Retinal pigment epithelial cell (primary cell): ENCODE measurements at regions not wholly inside any gene's neighbourhood (a gene's known extent, or its start where the extent isn't known, plus 50 kb on each side); places are given as distances from the start of the nearest gene placed in this dataset.

ENCODE experiments used
- DNase-seq: peaks from one replicate; pipeline ENCODE4 v3.0.0-alpha.2; 2010; ENCODE audit warnings: low read depth
- H3K4me3 ChIP-seq: 2 replicates; pipeline ENCODE4 v1.5.1; 2011; ENCODE audit warnings: mild to moderate bottlenecking, low read length, control low read depth, moderate library complexity
- CTCF ChIP-seq: conservative IDR thresholded peaks from 2 replicates; pipeline ENCODE4 v1.5.1; 2011; ENCODE audit warnings: low read depth, low read length, control low read depth, inconsistent platforms

- DNase-seq, result no peak
- H3K4me3 ChIP-seq, result no peak overlapping the region
- TF ChIP-seq CTCF, result no peak
Measured at GRCh38 chr7:155995183-155995612, 182.9 kb upstream of the SHH start.

- H3K4me3 ChIP-seq, result no peak overlapping the region
- DNase-seq, result no peak
- no peak for TF ChIP-seq CTCF
Measured at GRCh38 chr7:155994279-155994811, 182.1 kb upstream of the SHH start.

GRCh38 chr7:155993420-155994278 lies 181.4 kb upstream of the SHH start:
- DNase-seq, result no peak
- no peak for TF ChIP-seq CTCF
- H3K4me3 ChIP-seq, result no peak overlapping the region

- DNase-seq, result no peak
- H3K4me3 ChIP-seq, result no peak overlapping the region
- no peak for TF ChIP-seq CTCF
Measured at GRCh38 chr7:155992974-155993373, 180.7 kb upstream of the SHH start.

- no peak for TF ChIP-seq CTCF
- no peak overlapping the region for H3K4me3 ChIP-seq
- DNase-seq, result no peak
Measured at GRCh38 chr7:155992538-155992937, 180.3 kb upstream of the SHH start.

GRCh38 chr7:155992107-155992506 lies 179.8 kb upstream of the SHH start:
- DNase-seq, result no peak
- TF ChIP-seq CTCF, result no peak

GRCh38 chr7:155991470-155991869 lies 179.2 kb upstream of the SHH start:
- no peak for DNase-seq
- H3K4me3 ChIP-seq, result no peak overlapping the region
- no peak for TF ChIP-seq CTCF

More at GRCh38 chr7:155992107-155992506, 179.8 kb upstream of the SHH start:
- no peak overlapping the region for H3K4me3 ChIP-seq
